Parathyroid adenoma (tissue), 2 donors: ENCODE measurements at regions not wholly inside any gene's neighbourhood (a gene's known extent, or its start where the extent isn't known, plus 50 kb on each side); places are given as distances from the start of the nearest gene placed in this dataset.

Experiments
- H2AFZ ChIP-seq: fragments of 300-600 bp; sonication (generic); one replicate; pipeline ENCODE4 v1.7.0; 2017; ENCODE audit warnings: antibody characterized with exemption, mild to moderate bottlenecking
- H3K27ac ChIP-seq: fragments of 300-600 bp; sonication (generic); one replicate; pipeline ENCODE4 v1.7.0; 2017
- H3K27me3 ChIP-seq: fragments of 300-600 bp; sonication (generic); one replicate; pipeline ENCODE4 v1.7.0; 2017; ENCODE audit warnings: low read length; ENCODE audit not compliant: control insufficient read depth, insufficient read depth
- H3K36me3 ChIP-seq: fragments of 300-600 bp; sonication (generic); one replicate; pipeline ENCODE4 v1.7.0; 2017; ENCODE audit warnings: low read length; ENCODE audit not compliant: control insufficient read depth, insufficient read depth
- H3K4me1 ChIP-seq: fragments of 300-600 bp; sonication (generic); one replicate; pipeline ENCODE4 v1.7.0; 2017; ENCODE audit warnings: control low read depth
- H3K4me2 ChIP-seq: fragments of 300-600 bp; sonication (generic); one replicate; pipeline ENCODE4 v1.7.0; 2017; ENCODE audit warnings: low read length
- H3K4me3 ChIP-seq: fragments of 300-600 bp; sonication (generic); one replicate; pipeline ENCODE4 v1.7.0; 2017; ENCODE audit warnings: low read depth, low read length
- H3K79me2 ChIP-seq: fragments of 300-600 bp; sonication (generic); one replicate; pipeline ENCODE4 v1.7.0; 2017; ENCODE audit warnings: control low read depth
- H3K9ac ChIP-seq: fragments of 300-600 bp; sonication (generic); one replicate; pipeline ENCODE4 v1.7.0; 2017; ENCODE audit warnings: mild to moderate bottlenecking
- H3K9me3 ChIP-seq: fragments of 300-600 bp; sonication (generic); one replicate; pipeline ENCODE4 v1.7.0; 2017; ENCODE audit warnings: low read length; ENCODE audit not compliant: control insufficient read depth
- CTCF ChIP-seq: fragments of 300-600 bp; sonication (generic); IDR thresholded peaks from one replicate; pipeline ENCODE4 v1.7.0; 2017; ENCODE audit warnings: antibody characterized with exemption, mild to moderate bottlenecking
- donor health status: primary hyperparathyroidism.

GRCh38 chr1:182238421-182238820, 153.2 kb downstream of the GLUL start:
- no peak overlapping the region for H3K9ac ChIP-seq
- H2AFZ ChIP-seq = no peak overlapping the region
- no peaks in the 10 kb centered on the region for H3K4me1 ChIP-seq
- no peaks in the 10 kb centered on the region for H3K36me3 ChIP-seq
- H3K27me3 ChIP-seq = no peaks in the 10 kb centered on the region
- H3K9me3 ChIP-seq = no peaks in the 10 kb centered on the region
- H3K4me3 ChIP-seq = no peak overlapping the region
- no peak overlapping the region for H3K4me2 ChIP-seq
- H3K27ac ChIP-seq = no peak overlapping the region
- H3K79me2 ChIP-seq = no peaks in the 10 kb centered on the region
- TF ChIP-seq CTCF = no peak

- H2AFZ ChIP-seq = no peak overlapping the region
- H3K27ac ChIP-seq = no peak overlapping the region
- no peaks in the 10 kb centered on the region for H3K36me3 ChIP-seq
- no peaks in the 10 kb centered on the region for H3K4me1 ChIP-seq
- H3K9me3 ChIP-seq = no peaks in the 10 kb centered on the region
- no peaks in the 10 kb centered on the region for H3K27me3 ChIP-seq
- H3K4me3 ChIP-seq = no peak overlapping the region
- no peak overlapping the region for H3K4me2 ChIP-seq
- TF ChIP-seq CTCF = no peak
- no peak overlapping the region for H3K9ac ChIP-seq
- no peaks in the 10 kb centered on the region for H3K79me2 ChIP-seq
Observed at GRCh38 chr1:182237329-182237728, 154.3 kb downstream of the GLUL start.

- Histone ChIP-seq H3K4me2 (no peak overlapping the region), H2AFZ (no peak overlapping the region), H3K9ac (no peak overlapping the region), H3K79me2 (no peaks in the 10 kb centered on the region), H3K36me3 (no peaks in the 10 kb centered on the region), H3K4me3 (no peak overlapping the region), H3K27me3 (no peaks in the 10 kb centered on the region), H3K9me3 (no peaks in the 10 kb centered on the region), H3K27ac (no peak overlapping the region), H3K4me1 (no peaks in the 10 kb centered on the region)
- no peak for TF ChIP-seq CTCF
Observed at GRCh38 chr1:182236651-182237077, 154.9 kb downstream of the GLUL start.

DNA sequence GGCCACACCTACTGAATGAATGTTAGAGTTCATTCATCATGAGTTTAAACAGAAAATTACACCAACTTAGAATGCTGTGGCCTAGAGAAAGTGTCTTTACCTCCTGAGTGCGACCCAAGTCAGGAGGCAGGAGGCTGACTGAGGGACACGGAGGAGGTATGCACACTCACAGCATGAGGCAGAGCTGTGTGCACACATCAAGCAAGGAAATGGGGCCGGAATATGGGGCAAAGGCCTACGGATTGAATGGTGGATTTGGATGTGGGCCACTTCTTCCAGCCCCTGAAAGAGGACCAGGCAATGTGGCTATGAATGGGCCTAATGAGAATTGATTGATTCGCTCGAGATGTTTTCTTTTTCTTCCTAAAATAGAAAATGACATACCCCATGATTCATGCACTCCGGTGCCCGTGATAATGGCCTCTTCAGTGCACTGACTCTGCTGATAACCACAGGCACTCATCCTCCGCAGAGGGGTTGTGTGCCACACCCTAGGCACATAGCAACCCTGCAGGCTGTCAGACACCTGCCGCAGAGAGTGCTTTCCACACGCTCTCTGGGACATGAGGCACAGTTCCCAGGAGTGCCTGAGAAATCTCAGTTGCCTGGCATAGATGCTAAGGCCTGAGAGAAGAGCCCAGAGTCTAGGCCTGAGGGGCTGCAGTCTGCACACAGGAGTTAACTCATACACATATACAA, 155.5 kb downstream of the GLUL start:
- no peak for TF ChIP-seq CTCF
- no peak overlapping the region for H3K4me3 ChIP-seq
- no peak overlapping the region for H2AFZ ChIP-seq
- H3K36me3 ChIP-seq = no peaks in the 10 kb centered on the region
- H3K27me3 ChIP-seq = no peaks in the 10 kb centered on the region
- no peaks in the 10 kb centered on the region for H3K79me2 ChIP-seq
- H3K9ac ChIP-seq = no peak overlapping the region
- H3K27ac ChIP-seq = no peak overlapping the region
- H3K4me2 ChIP-seq = no peak overlapping the region
- H3K9me3 ChIP-seq = no peaks in the 10 kb centered on the region
- H3K4me1 ChIP-seq = no peaks in the 10 kb centered on the region

DNA sequence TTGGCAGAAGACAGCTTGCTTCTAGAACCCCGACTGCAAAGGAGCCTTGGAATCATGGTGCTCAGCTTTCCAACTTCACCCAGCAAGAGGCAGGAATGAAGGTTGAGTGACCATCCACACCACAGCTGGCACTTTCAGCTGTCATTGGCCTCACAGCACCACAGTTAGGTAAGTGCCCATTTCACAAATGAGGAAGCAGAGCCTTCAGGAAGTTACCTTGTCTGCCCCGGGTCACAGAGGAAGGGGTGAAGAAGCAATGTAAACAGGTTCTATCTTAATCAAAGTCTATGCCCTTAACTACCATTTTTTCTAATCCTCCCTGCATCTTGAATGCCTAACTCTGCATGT, 156.0 kb downstream of the GLUL start:
- no peak overlapping the region for H3K9ac ChIP-seq
- H3K79me2 ChIP-seq = no peaks in the 10 kb centered on the region
- H2AFZ ChIP-seq = no peak overlapping the region
- no peaks in the 10 kb centered on the region for H3K27me3 ChIP-seq
- no peak for TF ChIP-seq CTCF
- H3K4me1 ChIP-seq = no peaks in the 10 kb centered on the region
- H3K9me3 ChIP-seq = no peaks in the 10 kb centered on the region
- H3K4me2 ChIP-seq = no peak overlapping the region
- no peaks in the 10 kb centered on the region for H3K36me3 ChIP-seq
- no peak overlapping the region for H3K4me3 ChIP-seq
- H3K27ac ChIP-seq = no peak overlapping the region
